Femur (tissue), 1 donor: ENCODE measurements at regions not wholly inside any gene's neighbourhood (a gene's known extent, or its start where the extent isn't known, plus 50 kb on each side); places are given as distances from the start of the nearest gene placed in this dataset.
"Not testable (repeated sequence)": the region's sequence is repeated elsewhere in the genome, so short reads cannot be mapped to it uniquely, and the experiment has no call there.

ENCODE experiments used
- DNase-seq: peaks from one replicate; pipeline ENCODE4 v3.0.0-alpha.2; 2017

- DNase-seq = no peak
Observed at GRCh38 chr3:40908612-40909011, 290.7 kb upstream of the CTNNB1 start.

DNA sequence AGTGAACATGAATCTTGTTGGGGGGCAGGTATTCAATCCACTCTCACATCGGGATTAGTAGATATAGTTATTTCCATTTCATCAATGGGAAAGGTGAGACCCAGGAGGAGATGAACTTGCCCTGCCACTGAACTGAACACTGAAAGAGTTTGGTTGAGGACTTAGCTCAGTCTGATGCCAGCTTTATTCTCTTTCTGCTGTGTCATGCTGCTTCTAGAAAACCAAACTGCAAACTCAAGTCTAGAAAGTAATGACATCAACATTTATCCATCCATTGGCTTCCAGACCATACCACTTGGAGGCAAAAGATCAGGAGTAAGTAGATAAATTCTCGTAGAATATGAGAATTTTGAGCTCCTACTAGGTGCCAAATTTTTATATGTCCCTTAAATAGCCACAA lies 288.0 kb upstream of the CTNNB1 start:
- no peak for DNase-seq

DNA sequence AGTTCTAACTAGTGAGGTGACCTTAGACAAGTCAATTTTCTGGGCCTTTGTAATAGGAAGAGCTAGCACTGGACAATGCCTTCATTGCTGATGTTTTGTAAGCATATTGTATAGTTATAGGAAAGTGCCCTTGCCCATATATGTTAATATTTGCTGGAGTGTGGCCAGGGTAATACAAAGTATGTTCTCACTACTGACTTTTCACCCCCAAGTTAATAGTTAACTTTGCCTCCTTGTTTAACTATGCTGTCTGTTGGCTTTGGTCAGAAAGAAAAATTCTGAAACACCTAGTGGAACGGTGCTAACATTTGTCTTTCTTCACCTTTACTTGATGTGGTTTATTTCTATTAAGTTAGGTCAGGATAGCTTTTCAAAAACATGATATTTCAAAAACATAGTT lies 287.4 kb upstream of the CTNNB1 start:
- DNase-seq = no peak

DNA sequence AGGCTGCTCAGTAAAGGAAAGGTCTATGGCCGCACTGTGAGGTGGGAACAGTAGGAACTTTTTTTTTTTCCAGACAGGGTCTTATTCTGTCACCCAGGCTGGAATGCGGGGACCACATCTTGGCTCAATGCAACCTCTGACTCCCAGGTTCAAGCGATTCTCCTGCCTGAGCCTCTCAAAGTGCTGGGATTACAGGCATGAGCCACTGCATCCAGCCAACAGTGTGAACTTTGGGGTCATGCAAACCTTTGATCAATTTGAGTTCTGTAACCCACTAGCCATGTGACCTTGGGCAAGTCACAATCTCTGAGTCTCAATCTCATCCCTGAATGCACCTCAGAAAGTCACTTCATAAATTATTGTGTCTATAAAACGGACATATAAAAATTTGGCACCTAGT lies 286.8 kb upstream of the CTNNB1 start:
- DNase-seq = no peak

DNA sequence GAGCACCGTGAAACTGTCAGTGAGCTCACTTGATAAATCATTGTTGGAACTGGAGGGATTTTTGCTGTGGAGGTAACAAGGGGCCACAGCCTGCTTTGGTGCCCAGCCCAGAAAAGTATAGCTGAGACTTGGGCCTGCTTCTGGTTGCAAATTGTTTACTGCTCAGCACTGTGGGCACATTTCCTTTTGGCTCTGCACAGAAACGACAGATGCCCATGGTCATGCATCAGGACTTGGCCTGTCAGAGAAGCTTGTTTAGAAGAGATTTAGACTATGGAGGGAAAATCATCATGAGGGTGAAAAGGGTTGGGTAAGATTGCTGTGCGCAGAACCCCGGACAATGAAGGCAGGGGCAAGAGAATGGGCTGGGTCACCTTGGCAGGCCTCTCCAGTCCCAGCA lies 286.1 kb upstream of the CTNNB1 start:
- no peak for DNase-seq

DNA sequence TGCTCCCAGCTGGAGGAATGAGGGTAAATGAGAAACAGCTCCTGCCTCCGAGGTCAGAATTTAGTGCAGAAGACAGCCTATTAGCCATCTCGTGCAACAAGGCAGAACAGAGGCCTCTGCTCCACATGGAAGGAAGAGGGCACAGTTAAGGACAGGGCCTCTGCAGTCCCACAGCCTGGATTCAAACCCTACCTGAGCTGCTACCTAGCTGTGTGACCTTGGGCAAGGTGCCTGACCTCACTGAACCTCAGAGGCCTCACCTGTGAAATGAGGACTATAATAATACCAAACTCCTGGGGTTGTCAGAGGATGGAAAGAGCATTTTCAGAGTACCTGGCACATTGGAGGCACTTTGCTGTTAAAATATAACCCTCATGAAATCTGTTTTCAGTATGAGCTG lies 285.7 kb upstream of the CTNNB1 start:
- DNase-seq = no peak

GRCh38 chr3:40914475-40914874 lies 284.8 kb upstream of the CTNNB1 start:
- no peak for DNase-seq

DNA sequence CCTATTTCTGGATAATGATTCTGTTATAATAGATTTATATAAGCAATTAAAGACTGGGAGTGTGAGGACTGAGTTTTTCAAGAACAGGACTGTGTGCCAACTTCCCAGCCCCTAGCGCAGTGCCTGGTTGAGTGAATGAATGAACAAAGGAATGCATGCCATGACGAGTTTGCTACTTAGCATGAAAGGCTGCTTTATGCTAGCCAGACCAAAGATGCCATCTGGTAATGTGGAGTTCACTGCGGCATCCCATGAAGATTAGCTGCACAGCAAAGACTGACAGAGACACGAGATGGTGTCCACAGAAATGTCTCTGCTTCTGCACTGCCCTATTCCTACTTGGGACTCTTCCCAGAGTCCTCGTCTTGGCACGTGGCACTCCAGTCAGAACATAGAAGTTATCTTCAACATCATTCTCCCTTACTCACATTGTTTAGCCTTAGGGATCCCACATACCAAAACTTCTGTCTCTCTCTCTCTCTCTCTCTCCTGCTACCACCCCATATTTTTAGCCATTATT lies 283.9 kb upstream of the CTNNB1 start:
- DNase-seq = no peak

- DNase-seq = no peak
Observed at GRCh38 chr3:40920041-40920440, 279.3 kb upstream of the CTNNB1 start.

GRCh38 chr3:40921251-40921650 lies 278.1 kb upstream of the CTNNB1 start:
- DNase-seq = no peak

DNA sequence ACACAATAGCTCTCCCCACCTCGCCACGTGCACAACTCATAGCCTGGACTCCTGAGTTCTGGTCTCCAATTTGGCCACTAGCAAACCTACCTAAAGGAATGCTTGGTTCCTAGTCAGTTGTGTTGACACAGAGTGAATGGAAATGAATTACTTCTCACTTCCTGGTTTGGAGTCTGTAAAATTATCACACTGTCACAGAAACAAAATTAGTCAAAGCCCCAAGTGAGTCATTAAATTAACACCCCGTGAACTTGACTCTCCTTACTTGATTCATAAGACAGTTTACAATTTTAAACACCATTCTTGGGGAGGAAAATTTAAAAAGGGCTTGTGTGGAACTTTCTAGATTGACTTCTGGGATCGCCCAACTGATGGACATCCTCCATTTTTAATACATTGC lies 276.2 kb upstream of the CTNNB1 start:
- no peak for DNase-seq

DNA sequence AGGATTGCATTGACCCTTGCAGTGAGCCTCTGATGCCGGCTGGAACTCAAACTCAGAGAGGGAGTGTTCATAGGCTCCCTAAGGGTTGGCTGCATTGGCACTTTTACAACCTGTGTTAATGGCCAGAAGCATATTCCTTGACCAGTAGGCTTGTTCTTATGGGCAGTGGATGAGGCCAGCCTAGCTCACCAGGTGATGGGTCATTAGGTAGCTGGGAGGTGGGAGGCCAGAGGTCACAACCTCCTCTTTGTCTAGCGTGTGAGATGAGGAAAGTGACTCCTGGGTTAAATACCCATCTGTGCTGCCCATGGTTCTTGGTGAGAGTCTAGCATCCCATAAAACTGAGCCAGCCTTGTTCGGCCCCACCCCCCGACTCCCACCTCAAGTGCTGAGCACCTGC lies 275.7 kb upstream of the CTNNB1 start:
- DNase-seq = no peak

GRCh38 chr3:40924559-40925141 lies 274.7 kb upstream of the CTNNB1 start:
- DNase-seq = no peak

GRCh38 chr3:40925231-40925630 lies 274.1 kb upstream of the CTNNB1 start:
- no peak for DNase-seq

DNA sequence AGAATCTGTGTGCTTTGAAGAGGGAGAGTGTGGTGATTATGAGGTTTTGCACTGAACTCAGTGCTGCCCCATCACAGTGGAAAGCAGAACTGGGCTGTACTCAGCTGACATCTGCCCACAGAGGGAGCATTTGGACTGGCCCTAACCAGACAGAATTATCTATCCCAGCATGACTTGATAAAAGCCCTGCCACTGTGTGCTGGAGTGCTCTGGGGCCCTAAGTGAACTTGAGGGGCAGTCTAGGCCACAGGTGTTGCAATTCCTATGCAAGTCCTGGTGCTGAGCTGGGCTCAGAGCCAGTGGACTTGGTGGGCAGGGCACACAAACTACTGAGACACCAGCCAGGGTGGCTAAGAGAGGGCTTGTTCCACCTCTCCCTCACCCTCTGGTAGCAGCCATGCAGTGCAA lies 269.2 kb upstream of the CTNNB1 start:
- no peak for DNase-seq

DNA sequence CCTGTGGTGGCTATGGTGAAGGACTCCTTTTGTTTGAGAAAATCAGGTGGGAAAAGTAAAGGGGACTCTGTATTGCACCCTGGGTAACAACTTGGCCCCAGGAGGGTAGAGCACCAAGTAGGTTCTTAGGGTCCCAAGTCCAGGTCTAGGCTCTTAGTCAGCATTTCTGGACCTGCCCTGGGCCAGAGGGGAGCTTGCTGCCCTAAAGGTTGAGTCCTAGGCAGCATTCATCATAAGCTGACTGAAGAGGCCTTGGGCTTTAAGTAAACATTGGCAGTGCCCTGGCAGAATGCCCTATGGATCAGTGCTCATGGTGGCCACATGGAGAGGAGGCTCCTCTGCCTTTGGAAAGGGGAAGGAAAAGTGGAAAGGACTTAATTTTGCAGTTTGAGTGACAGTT lies 268.5 kb upstream of the CTNNB1 start:
- DNase-seq = no peak

- no peak for DNase-seq
Observed at GRCh38 chr3:40938591-40938990, 260.7 kb upstream of the CTNNB1 start.

GRCh38 chr3:40939030-40939740 lies 260.1 kb upstream of the CTNNB1 start:
- no peak for DNase-seq

GRCh38 chr3:40939741-40940130 lies 259.6 kb upstream of the CTNNB1 start:
- no peak for DNase-seq

GRCh38 chr3:40940651-40941050 lies 258.7 kb upstream of the CTNNB1 start:
- DNase-seq = no peak

DNA sequence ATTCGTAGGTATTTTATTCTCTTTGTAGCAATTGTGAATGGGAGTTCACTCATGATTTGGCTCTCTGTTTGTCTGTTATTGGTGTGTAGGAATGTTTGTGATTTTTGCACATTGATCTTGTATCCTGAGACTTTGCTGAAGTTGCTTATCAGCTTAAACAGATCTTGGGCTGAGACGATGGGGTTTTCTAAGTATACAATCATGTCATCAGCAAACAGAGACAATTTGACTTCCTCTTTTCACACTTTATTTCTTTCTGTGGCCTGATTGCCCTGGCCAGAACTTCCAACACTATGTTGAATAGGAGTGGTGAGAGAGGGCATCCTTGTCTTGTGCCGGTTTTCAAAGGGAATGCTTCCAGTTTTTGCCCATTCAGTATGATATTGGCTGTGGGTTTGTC lies 252.3 kb upstream of the CTNNB1 start:
- not testable (repeated sequence) for DNase-seq

DNA sequence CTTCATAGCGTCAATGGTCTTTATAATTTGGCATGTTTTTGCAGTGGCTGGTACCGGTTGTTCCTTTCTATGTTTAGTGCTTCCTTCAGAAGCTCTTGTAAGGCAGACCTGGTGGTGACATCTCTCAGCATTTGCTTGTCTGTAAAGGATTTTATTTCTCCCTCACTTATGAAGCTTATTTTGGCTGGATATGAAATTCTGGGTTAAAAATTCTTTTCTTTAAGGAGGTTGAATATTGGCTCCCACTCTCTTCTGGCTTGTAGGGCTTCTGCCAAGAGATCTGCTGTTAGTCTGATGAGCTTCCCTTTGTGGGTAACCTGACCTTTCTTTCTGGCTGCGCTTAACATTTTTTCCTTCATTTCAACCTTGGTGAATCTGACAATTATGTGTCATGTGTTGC lies 250.0 kb upstream of the CTNNB1 start:
- not testable (repeated sequence) for DNase-seq

DNA sequence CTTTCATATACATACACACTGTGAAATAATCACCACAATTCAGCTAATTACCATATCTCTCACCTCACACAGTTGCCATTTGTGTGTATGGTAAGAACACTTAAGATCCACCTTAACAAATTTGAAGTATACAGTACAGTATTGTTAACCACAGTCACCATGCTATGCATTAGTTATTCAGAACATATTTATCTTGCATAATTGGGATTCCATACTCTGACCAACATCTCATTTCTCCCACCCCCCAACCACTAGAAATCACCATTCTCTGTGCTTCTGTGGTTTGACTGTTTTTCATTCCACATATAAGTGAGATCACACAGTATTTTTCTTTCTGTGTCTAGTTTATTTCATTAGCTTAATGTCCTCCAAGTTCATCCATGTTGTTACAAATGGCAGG lies 247.7 kb upstream of the CTNNB1 start:
- no peak for DNase-seq

DNA sequence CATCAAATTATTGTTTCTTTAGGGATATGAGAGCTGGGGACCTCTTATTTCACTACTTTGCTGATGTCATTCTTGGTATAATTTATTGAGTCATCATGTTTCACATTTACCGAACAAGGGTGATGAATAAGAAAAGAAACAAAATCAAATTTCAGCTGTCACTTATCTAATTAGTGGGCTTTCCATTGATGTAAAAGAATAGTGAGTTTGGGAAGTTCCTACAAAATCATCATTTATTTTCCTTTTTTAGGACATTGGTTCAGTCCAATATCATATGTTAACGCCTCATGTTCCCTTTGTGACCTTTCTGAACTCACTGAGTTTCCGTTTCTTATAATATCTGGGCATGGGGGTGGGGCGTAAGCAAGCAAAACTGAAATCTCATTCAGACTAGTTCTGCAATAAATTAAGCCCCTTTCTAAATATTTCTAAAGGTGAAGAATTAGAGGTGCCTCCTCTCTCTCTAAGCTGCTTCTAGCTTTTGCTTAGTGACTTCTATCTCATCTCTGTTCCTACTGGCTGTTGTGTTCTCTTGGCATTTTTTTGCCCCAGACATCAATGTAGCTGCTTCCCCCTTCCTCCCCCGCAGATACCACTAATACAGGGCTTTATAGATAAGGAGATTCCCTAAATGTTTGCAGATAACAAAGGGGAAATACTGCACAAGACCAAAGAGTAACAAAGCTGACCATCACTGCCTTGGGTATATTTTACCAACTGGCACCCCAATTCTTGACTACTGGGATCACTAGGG lies 238.0 kb upstream of the CTNNB1 start:
- DNase-seq = no peak
